ENCODE measurements at regions not wholly inside any gene's neighbourhood (a gene's known extent, or its start where the extent isn't known, plus 50 kb on each side); places are given as distances from the start of the nearest gene placed in this dataset.
"Not testable (repeated sequence)": the region's sequence is repeated elsewhere in the genome, so short reads cannot be mapped to it uniquely, and the experiment has no call there.

DNA sequence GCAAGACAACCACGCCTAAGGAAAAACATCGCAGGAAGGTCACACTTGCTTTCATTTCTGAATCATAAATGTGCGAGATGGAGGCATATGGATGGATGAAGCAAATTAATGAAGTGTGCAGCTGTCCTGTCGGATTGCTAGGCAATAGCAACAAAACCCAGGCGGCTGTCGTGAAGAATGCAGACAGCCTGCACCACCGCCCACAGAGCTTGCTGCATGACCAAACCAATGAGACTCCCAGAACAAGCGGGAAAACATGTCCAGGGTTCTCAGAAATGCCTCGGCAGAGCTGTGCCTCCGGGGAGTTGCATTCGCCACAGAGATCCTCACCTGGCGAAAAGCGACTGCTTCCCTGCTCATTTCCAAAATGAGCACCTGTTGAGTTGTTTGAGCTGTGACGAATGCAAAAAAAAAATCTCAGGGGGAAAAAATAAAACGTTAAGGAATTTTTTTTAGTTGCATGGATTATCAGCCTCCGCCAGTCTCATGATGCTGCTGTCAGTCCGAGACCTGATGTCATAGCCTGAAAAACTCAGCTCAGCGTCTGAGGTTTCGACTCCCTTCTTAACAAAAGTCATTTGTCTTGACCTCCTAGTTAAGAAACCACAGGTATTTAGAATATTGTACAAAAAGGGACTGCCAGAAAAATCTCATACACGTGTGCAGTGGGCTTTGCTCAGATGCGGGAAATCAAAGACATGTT lies 155.5 kb upstream of the MXRA5 start:
- Histone ChIP-seq H3K4me3 (no peak overlapping the region), H3K27me3 (no peaks in the 10 kb centered on the region), H3K9me3 (no peaks in the 10 kb centered on the region), H3K36me3 (no peaks in the 10 kb centered on the region), H3K27ac (no peak overlapping the region), H3K4me1 (no peaks in the 10 kb centered on the region)
- ATAC-seq: no peak
- no peak for TF ChIP-seq POLR2A (IDR thresholded peaks at IDR 0.05)
- TF ChIP-seq, protein P1, sequence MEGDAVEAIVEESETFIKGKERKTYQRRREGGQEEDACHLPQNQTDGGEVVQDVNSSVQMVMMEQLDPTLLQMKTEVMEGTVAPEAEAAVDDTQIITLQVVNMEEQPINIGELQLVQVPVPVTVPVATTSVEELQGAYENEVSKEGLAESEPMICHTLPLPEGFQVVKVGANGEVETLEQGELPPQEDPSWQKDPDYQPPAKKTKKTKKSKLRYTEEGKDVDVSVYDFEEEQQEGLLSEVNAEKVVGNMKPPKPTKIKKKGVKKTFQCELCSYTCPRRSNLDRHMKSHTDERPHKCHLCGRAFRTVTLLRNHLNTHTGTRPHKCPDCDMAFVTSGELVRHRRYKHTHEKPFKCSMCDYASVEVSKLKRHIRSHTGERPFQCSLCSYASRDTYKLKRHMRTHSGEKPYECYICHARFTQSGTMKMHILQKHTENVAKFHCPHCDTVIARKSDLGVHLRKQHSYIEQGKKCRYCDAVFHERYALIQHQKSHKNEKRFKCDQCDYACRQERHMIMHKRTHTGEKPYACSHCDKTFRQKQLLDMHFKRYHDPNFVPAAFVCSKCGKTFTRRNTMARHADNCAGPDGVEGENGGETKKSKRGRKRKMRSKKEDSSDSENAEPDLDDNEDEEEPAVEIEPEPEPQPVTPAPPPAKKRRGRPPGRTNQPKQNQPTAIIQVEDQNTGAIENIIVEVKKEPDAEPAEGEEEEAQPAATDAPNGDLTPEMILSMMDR (IDR thresholded peaks at IDR 0.05 in 4 of 5, conservative IDR thresholded peaks at IDR 0.05 in 1 of 5): no peak
- in situ Hi-C loops (cut with MboI; ENCODE audit: low sequenced_read_pairs in 4 of 4): no loop called here
- intact Hi-C loops (cut with DNase I; ENCODE audit: low total_unique reads): no loop called here
- DNase-seq: peak in 1 of 2 donors; percentile 10

DNA sequence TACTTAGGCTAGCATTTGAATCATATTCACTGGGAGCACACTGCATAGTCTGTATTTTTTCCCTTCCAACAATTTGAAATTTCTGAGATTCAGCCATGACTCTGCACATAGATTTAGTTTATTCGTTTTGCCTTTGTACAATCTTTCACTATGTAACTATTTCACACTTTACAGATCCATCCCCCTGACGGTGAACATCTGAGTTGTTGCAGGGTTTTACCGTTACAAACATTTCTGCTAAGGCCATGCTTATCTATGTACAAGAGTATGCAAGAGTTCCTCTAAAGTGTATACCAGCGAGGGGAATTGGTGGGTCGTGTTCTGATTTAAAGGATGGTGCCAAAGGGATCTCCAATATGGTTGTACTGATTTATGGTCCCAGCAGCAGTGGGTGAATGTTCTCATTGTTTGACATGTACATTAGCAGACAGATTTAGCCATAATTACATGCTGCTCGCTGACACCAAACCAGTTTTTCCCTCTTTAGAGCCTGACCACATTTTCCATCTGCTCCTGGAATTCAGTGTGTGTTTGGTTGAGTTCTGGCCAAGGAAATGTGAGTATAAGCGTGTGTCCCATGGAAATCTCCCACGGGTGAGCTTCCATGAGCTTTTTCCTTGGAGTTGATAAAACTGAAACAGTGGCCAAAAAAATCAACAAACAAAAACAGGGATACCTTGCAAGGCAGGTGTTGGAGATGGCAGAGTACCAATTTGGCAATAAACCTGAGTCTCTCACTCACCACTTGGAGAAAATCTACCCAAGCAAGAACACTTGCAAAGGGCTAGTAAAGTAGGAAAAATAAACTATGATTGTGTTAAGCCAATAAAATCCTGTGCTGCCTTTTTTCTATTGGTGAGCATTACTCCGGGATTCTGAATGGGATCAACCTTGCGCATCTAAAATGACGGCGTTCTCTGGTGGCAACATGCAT lies 149.7 kb upstream of the MXRA5 start:
- intact Hi-C loops (cut with DNase I; ENCODE audit: low total_unique reads); H3K27ac ChIP-seq; H3K4me3 ChIP-seq; H3K36me3 ChIP-seq; H3K9me3 ChIP-seq; in situ Hi-C loops (cut with MboI; ENCODE audit: low sequenced_read_pairs in 4 of 4); H3K27me3 ChIP-seq; DNase-seq; ATAC-seq; H3K4me1 ChIP-seq: not testable (repeated sequence)

DNA sequence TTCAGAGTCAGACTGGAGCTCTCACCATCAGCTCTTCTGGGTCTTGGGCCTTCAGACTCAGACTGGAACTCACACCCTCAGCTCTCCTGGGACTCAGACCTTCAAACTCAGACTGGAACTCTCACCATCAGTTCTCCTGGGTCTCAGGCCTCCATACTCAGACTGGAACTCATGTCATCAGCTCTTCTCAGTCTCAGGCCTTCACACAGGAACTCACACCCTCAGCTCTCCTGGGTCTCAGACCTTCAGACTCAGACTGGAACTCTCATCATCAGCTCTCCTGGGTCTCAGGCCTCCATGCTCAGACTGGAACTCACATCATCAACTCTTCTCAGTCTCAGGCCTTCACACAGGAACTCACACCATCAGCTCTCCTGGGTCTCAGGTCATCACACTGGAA lies 147.2 kb upstream of the MXRA5 start:
- TF ChIP-seq, protein P1 (IDR thresholded peaks at IDR 0.05 in 4 of 5, conservative IDR thresholded peaks at IDR 0.05 in 1 of 5): no peak
- no peak for TF ChIP-seq POLR2A (IDR thresholded peaks at IDR 0.05)
- no peaks in the 10 kb centered on the region for H3K36me3 ChIP-seq
- no peak overlapping the region for H3K4me3 ChIP-seq
- DNase-seq: no peak
- no peaks in the 10 kb centered on the region for H3K4me1 ChIP-seq
- H3K27me3 ChIP-seq: no peaks in the 10 kb centered on the region
- no peaks in the 10 kb centered on the region for H3K9me3 ChIP-seq
- no peak for ATAC-seq
- in situ Hi-C loops (cut with MboI; ENCODE audit: low sequenced_read_pairs in 4 of 4): no loop called here
- intact Hi-C loops (cut with DNase I; ENCODE audit: low total_unique reads): no loop called here
- no peak overlapping the region for H3K27ac ChIP-seq

DNA sequence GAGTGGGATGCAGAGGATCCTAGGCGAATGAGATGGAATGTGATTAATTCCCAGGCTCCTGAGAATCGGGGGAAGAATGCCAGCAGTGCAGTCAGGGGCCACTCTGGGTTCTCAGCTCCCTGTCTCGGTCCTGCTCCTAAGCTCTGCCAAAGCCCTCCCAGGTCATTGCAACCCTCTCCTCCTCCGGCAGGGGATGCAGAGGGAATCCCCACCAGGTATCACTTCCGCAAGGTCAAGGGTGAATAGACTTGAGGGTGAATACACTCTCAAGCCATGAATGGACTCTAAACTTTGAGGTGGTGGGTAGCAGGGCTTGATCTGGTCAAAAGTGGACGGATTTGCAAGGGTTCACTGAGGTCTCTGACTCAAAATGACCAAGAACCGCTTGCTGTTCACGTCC lies 139.3 kb upstream of the MXRA5 start:
- H3K36me3 ChIP-seq: no peaks in the 10 kb centered on the region
- ATAC-seq (no peak), DNase-seq (no peak)
- H3K9me3 ChIP-seq: no peaks in the 10 kb centered on the region
- in situ Hi-C loops (cut with MboI; ENCODE audit: low sequenced_read_pairs in 4 of 4) (no loop called here), intact Hi-C loops (cut with DNase I; ENCODE audit: low total_unique reads) (no loop called here)
- no peaks in the 10 kb centered on the region for H3K4me1 ChIP-seq
- no peak overlapping the region for H3K4me3 ChIP-seq
- peaks cover 0 to 3% (median 0%) of the 10 kb centered on the region in 3 donors for H3K27me3 ChIP-seq
- H3K27ac ChIP-seq: no peak overlapping the region
- TF ChIP-seq, protein P1 (IDR thresholded peaks at IDR 0.05 in 4 of 5, conservative IDR thresholded peaks at IDR 0.05 in 1 of 5): no peak
- TF ChIP-seq POLR2A (IDR thresholded peaks at IDR 0.05): no peak

DNA sequence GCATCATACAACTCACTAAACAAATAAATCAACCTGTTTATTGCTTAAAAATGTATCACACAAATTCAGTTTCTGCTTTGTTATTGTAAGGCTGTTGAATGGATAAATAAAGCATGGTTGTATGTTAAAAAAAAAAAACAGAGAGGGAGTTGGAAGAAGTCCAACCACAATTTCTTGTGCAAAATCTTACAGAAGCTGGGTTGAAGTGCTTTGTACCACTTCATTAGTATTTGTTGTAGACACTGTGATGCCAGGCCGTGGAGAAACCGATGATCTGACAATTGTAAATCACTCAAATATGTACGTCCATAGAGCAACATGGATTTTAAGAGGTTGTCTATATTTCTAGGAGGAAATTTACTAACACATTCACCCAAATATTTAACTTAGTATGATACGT lies 132.6 kb upstream of the MXRA5 start:
- Histone ChIP-seq H3K27ac (no peak overlapping the region), H3K27me3 (no peaks in the 10 kb centered on the region), H3K36me3 (no peaks in the 10 kb centered on the region), H3K4me1 (no peaks in the 10 kb centered on the region), H3K9me3 (no peaks in the 10 kb centered on the region), H3K4me3 (no peak overlapping the region)
- TF ChIP-seq, protein P1 (IDR thresholded peaks at IDR 0.05 in 4 of 5, conservative IDR thresholded peaks at IDR 0.05 in 1 of 5): no peak
- TF ChIP-seq POLR2A (IDR thresholded peaks at IDR 0.05): no peak
- no peak for ATAC-seq
- intact Hi-C loops (cut with DNase I; ENCODE audit: low total_unique reads): no loop called here
- in situ Hi-C loops (cut with MboI; ENCODE audit: low sequenced_read_pairs in 4 of 4): no loop called here
- no peak for DNase-seq

Measured in gastrocnemius medialis (tissue), 4 donors.